Upper lobe of right lung (tissue), 1 donor: ENCODE measurements at regions not wholly inside any gene's neighbourhood (a gene's known extent, or its start where the extent isn't known, plus 50 kb on each side); places are given as distances from the start of the nearest gene placed in this dataset.

Experiments
- ATAC-seq: fragments of 200-7000 bp; cut with Tn5 transposase; one replicate; pipeline ENCODE4 v1.9.1; 2020; ENCODE audit warnings: mild to moderate bottlenecking, moderate library complexity
- DNase-seq: peaks from one replicate; pipeline ENCODE4 v3.0.0-alpha.2; 2020
- H3K27ac ChIP-seq: fragments of 200-600 bp; one replicate; pipeline ENCODE4 v1.8.0; 2022
- H3K27me3 ChIP-seq: fragments of 200-600 bp; one replicate; pipeline ENCODE4 v1.8.0; 2022; ENCODE audit warnings: mild to moderate bottlenecking
- H3K36me3 ChIP-seq: fragments of 200-600 bp; one replicate; pipeline ENCODE4 v1.8.0; 2022
- H3K4me1 ChIP-seq: fragments of 200-600 bp; one replicate; pipeline ENCODE4 v1.8.0; 2022
- H3K4me3 ChIP-seq: fragments of 200-600 bp; one replicate; pipeline ENCODE4 v1.8.0; 2022; ENCODE audit warnings: mild to moderate bottlenecking
- H3K9me3 ChIP-seq: fragments of 200-600 bp; one replicate; pipeline ENCODE4 v1.8.0; 2022
- intact Hi-C: fragments of 100-400 bp; cut with DNase I; formaldehyde crosslinking; loops from one replicate; pipeline ENCODE4 v1.11.0; 2022
- TF ChIP-seq, protein P1 (sequence below): fragments of 200-600 bp; IDR thresholded peaks from one replicate; pipeline ENCODE4 v1.8.0; 2022; ENCODE audit warnings: antibody characterized with exemption
- donor health status: DM: no; HTN: yes; CAD: no; lungs with severe emphysema.

DNA sequence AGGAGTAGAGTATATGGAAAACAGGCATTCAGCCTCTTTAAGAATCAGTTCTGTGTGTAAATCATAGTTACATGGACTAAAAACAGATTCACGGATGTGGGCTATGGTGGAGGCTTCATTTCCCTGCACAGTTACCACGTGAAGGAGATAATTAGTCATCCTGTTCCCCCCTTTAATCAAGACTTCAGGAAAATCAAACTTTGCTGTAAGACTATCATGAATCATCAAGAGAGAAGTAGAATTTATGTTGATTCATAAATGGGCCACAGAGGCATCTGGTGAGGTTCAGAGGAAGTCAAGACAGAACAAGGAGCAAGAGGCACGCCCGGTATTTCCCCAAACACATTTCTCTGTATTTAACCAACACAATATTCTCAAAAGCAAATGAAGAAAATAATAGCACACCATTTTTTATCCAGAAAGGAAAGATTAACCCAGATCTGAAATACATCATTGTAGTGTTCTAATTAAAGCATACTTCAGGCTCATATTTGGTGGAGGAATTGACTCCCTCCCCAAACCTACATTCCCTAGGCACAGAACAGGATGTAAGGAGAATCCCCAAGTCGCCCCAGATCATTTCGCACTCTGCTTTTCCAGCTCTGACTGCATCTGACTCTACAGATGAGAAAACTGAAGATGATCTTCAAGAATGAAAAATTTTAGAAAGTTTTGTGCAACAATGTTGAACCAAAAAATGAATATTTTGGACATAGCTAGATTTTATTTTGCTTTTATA is 175.8 kb upstream of the GAS1 start:
- Histone ChIP-seq H3K4me1 (peaks cover 12% of the 10 kb centered on the region), H3K36me3 (no peaks in the 10 kb centered on the region), H3K27me3 (no peaks in the 10 kb centered on the region), H3K27ac (no peak overlapping the region), H3K4me3 (no peak overlapping the region), H3K9me3 (no peaks in the 10 kb centered on the region)
- intact Hi-C loops, result no loop called here
- TF ChIP-seq, protein P1, sequence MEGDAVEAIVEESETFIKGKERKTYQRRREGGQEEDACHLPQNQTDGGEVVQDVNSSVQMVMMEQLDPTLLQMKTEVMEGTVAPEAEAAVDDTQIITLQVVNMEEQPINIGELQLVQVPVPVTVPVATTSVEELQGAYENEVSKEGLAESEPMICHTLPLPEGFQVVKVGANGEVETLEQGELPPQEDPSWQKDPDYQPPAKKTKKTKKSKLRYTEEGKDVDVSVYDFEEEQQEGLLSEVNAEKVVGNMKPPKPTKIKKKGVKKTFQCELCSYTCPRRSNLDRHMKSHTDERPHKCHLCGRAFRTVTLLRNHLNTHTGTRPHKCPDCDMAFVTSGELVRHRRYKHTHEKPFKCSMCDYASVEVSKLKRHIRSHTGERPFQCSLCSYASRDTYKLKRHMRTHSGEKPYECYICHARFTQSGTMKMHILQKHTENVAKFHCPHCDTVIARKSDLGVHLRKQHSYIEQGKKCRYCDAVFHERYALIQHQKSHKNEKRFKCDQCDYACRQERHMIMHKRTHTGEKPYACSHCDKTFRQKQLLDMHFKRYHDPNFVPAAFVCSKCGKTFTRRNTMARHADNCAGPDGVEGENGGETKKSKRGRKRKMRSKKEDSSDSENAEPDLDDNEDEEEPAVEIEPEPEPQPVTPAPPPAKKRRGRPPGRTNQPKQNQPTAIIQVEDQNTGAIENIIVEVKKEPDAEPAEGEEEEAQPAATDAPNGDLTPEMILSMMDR, result no peak
- no peak for ATAC-seq
- DNase-seq, result no peak

DNA sequence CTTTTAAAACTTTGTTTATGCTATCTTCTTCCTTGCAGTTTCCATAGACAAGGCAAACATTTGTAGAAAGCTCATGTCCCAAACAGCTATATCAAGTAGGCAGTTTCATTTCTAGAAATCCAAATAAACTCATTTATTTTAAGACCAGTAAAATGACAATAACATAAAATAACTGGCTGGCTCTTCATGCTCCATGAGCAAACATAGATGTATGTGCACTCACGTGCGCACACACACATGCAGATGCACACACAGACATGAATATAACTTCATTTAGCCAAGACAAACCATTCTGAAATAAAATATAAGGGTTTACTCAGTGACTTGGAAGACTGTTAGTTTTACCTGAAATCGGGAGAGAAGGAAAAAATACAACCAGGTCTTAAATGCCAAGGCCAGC is 176.5 kb upstream of the GAS1 start:
- intact Hi-C loops, result no loop called here
- DNase-seq (no peak), ATAC-seq (no peak)
- Histone ChIP-seq H3K27ac (no peak overlapping the region), H3K27me3 (no peaks in the 10 kb centered on the region), H3K4me3 (no peak overlapping the region), H3K36me3 (no peaks in the 10 kb centered on the region), H3K4me1 (peaks cover 11% of the 10 kb centered on the region), H3K9me3 (no peaks in the 10 kb centered on the region)
- TF ChIP-seq, protein P1, result no peak

DNA sequence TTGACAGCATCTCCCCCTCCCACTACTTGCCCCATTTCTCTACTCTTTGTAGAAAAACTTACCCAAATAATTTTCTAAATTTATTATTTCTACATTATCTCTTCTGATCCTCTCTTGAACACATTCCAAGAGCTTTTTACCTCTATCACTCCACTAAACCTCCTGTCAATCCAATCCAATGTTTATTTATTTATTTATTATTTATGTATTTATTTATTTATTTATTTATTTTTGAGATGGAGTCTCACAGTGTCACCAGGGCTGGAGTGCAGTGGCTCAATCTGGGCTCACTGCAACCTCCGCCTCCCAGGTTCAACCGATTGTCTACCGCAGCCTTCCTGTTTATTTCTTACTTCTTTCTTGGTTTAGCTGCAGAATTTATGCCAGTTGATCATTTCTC is 178.5 kb upstream of the GAS1 start:
- Histone ChIP-seq H3K27me3 (no peaks in the 10 kb centered on the region), H3K4me3 (no peak overlapping the region), H3K36me3 (no peaks in the 10 kb centered on the region), H3K27ac (no peak overlapping the region), H3K4me1 (no peaks in the 10 kb centered on the region), H3K9me3 (no peaks in the 10 kb centered on the region)
- DNase-seq, result no peak
- intact Hi-C loops, result no loop called here
- no peak for ATAC-seq
- TF ChIP-seq, protein P1, result no peak

DNA sequence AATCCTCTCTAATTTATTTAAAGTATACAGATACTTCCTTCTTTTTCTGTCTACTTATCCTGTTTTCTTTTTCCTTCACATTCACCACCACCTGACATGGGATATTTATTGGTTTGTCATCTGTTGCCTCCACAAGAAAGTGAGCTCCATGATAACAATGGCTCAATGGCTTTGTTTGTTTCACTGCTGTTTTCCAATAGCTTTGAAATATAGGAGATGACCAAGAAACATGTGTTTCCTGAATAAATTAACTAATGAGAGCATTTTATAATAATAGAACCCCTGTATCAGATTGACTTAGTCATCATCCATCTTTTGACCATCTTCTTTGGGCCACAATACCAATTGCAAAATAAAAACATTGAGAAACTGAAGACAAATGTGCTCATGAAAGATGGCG is 180.2 kb upstream of the GAS1 start:
- H3K27ac ChIP-seq, result no peak overlapping the region
- H3K36me3 ChIP-seq, result no peaks in the 10 kb centered on the region
- TF ChIP-seq, protein P1, result no peak
- ATAC-seq, result no peak
- H3K27me3 ChIP-seq, result no peaks in the 10 kb centered on the region
- H3K4me3 ChIP-seq, result no peak overlapping the region
- DNase-seq, result no peak
- intact Hi-C loops, result no loop called here
- no peaks in the 10 kb centered on the region for H3K4me1 ChIP-seq
- no peaks in the 10 kb centered on the region for H3K9me3 ChIP-seq

DNA sequence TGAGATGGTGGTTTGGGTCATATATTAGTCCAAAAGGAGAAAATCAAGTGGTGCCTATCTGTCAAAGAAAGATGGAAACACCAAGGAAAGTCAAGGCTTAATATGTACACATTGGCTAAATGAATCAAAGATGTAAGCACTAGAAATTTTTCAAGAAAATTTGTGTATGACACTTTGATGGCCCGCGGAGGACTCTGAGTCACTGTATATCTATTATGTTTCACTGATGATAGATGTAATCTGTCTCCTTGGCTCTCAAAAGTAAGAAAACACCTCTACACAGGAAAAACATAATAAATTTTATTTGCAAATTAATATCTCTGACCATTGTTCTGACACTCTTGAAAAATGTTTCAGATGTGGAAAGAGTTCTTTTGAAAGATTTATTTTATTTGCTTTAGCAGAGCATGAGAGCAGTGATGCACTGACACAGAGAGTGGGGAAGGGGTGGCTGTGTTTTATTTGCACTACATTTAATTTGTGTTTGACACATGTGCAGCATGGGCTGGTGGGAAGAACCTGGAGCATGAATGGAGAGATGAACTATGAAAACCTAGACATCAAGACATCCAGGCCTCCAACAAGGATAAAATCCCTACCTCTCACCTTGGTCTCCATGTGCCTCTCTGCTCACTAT is 180.8 kb upstream of the GAS1 start:
- H3K27ac ChIP-seq, result no peak overlapping the region

More for the DNA sequence above, 180.8 kb upstream of the GAS1 start:
- intact Hi-C loops, result no loop called here
- DNase-seq (no peak), ATAC-seq (no peak)
- Histone ChIP-seq H3K36me3 (no peaks in the 10 kb centered on the region), H3K9me3 (no peaks in the 10 kb centered on the region), H3K4me1 (no peaks in the 10 kb centered on the region), H3K4me3 (no peak overlapping the region), H3K27me3 (no peaks in the 10 kb centered on the region)
- TF ChIP-seq, protein P1, result no peak
